GM19328 (cell line): ENCODE measurements at regions not wholly inside any gene's neighbourhood (a gene's known extent, or its start where the extent isn't known, plus 50 kb on each side); places are given as distances from the start of the nearest gene placed in this dataset.

Source experiments
- ATAC-seq: cut with Tn5 transposase; IDR thresholded peaks from one replicate; pipeline ENCODE4 v1.9.1; 2021; ENCODE audit warnings: mild to moderate bottlenecking, moderate library complexity; ENCODE audit not compliant: unreplicated experiment

DNA sequence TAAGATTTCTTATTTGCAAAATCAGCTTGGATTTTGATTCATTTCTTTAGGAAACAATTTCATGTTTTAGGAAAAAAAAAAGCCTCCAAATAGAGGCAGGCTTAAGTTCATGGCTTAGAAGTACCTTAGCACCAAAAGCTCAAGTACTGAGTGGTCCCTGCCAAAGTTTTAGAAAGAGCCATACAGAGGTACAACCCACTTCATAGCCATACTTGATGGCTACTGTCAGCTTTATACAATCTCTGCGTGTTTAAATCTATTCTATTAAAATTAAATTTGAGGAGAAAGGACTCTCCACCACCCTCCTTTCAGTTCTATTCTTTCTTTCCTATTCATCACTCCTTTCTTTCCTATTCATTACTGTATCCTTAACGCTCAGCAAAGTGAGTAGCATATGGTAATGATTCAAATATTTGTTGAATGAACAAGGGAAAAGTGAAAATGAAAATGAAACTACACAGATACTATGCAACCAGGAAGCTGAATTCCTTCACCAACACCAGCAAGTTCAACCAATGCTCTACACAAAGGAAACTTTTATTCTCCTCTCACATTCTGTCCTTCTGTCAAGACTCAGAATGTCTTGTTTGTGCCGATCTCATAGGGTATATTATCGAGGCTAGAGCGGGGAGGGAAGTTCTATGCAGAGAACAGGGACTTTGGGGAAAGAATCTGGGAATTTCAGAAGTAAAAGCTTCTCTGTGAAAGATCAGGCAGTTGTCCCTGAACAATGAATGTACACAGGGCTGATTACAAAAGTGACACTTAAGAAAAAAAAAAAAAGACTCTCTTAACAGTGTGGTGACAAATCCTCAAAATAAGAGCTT is 138.6 kb upstream of the SPEF2 start:
- no peak for ATAC-seq

- ATAC-seq = no peak
These were observed 139.8 kb upstream of the SPEF2 start for GRCh38 chr5:35477911-35478310.

DNA sequence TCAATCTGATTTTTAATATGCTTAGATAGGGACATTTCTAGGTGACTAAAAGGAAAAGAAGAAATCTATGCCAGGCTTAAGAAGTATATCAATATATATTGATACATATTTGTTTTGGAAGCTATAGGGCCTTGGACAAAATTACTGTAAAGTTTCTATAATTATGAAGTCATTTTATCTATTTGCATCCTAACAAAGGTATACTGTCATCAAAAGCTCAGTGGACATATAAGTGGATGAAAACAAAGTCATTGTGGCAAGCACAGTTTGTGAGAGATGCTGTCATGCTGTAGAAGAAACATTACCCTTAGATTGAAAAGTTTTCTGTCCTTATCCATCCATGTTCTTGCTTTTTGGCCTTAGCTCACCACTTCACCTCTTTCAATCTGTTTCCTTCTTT is 140.3 kb upstream of the SPEF2 start:
- ATAC-seq = no peak

DNA sequence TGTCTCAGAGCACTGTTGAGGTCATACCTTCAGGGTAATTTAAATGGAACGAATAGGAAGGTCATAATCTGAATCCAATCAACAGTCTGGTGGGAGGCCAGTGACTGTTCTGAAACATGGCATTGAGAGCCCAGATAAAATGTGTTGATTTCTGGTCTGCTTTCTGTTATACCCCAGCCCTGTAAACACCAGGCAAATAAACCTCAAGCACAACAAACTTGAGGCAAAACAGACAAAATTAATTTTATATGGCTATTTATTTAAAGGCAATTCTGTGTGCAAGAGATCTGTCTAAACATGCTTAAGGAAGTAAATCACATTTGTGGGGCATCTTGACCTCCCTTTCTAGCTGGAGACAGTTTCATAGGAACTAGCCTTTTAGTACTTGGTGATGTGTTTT is 140.9 kb upstream of the SPEF2 start:
- no peak for ATAC-seq

- ATAC-seq = no peak
These were observed 141.6 kb upstream of the SPEF2 start for GRCh38 chr5:35476036-35476435.

GRCh38 chr5:35473589-35473988 is 144.1 kb upstream of the SPEF2 start:
- ATAC-seq = no peak

- ATAC-seq = no peak
These were observed 146.8 kb upstream of the SPEF2 start for GRCh38 chr5:35470866-35471265.

GRCh38 chr5:35468811-35469210 is 148.9 kb upstream of the SPEF2 start:
- ATAC-seq = no peak

GRCh38 chr5:35466746-35467145 is 150.9 kb upstream of the SPEF2 start:
- no peak for ATAC-seq

DNA sequence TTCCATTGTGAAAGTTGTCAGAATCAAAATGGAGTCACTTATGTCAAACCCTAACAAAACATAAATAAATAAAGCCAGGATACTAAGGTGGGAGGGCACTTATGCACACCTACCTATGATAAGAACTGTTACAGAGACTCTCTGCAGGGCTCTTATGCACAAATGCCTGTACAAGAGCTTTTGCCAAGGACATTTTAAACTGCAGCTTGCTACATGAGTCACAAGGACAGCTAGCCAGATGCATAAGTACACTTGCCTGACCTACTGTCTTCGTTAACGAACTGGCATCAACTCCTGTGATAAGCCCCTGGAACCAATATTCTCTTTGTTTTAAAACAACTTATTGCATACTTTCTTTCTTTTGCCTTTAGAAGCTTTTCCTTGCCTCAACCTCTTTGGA is 152.9 kb upstream of the SPEF2 start:
- no peak for ATAC-seq

DNA sequence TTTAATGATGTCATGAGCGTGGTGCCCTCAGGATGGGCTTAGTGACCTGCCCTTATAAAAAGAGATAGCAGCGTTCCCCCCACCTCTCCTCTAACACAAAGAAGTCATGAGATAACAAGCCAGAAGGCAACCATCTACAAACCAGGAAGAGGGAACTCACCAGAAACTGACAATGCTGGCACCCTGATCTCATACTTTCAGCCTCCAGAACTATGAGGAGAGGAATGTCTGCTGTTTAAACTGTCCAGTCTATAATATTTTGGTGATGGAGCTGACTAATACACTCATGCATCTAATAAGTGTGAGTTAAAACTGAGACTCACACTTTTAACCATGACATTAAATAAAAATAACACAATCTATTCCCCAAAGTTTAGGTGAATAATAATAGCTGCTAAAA is 156.1 kb upstream of the SPEF2 start:
- no peak for ATAC-seq

GRCh38 chr5:35458824-35459207 is 158.8 kb upstream of the SPEF2 start:
- ATAC-seq = no peak

GRCh38 chr5:35457912-35458823 is 159.5 kb upstream of the SPEF2 start:
- no peak for ATAC-seq

DNA sequence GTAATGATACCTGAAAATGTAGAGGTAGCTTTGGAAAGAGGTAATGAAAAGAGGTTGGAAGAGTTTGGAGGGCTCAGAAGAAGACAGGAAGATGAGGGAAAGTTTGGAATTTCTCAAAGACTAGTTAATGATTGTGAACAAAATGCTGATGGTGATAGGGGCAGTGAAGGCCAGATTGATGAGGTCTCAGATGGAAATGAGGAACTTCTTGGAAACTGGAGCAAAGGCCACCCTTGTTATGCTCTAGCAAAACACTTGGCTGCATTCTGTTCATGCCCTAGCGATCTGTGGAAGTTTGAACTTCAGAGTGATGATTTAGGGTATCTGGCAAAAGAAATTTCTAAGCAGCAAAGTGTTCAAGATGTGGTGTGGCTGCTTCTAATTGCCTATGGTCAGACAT is 161.2 kb upstream of the SPEF2 start:
- no peak for ATAC-seq

GRCh38 chr5:35454011-35454525 is 163.6 kb upstream of the SPEF2 start:
- ATAC-seq = no peak

DNA sequence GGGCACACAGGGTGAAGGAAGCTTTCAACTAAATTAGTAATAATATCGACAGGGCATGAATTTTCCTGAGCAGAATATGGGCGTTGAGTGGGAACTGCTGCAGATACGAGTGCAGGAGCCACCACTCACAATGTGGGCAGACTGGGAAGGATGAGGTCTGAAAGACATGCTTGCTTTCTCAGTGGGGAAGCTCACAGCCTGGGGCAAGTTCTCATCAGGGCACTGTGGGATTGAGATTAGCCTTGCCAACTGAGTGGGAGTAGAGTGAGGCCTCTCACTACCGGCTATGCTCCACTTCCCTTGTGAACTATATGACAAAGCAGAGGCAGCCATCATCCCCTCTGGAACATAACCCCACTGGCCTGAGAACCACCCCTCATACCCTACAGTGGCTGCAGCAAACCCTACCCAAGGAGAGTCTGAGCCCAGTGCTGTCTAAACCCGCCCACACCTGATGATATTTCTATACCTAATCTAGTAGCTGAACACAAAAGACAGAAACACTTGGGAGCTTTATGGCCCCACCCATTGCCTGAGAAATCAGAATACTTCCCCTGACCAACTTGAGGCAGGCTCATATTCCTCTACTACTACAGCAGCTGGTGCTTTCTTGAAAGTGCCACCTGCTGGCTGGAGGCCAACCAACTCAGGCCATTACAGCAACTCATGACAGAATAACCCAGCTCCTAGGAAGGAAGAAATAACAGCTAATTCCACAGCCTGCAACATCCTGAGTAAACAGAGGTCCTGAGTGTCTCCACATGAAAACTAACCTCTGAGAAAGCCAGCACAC is 173.7 kb upstream of the SPEF2 start:
- no peak for ATAC-seq

DNA sequence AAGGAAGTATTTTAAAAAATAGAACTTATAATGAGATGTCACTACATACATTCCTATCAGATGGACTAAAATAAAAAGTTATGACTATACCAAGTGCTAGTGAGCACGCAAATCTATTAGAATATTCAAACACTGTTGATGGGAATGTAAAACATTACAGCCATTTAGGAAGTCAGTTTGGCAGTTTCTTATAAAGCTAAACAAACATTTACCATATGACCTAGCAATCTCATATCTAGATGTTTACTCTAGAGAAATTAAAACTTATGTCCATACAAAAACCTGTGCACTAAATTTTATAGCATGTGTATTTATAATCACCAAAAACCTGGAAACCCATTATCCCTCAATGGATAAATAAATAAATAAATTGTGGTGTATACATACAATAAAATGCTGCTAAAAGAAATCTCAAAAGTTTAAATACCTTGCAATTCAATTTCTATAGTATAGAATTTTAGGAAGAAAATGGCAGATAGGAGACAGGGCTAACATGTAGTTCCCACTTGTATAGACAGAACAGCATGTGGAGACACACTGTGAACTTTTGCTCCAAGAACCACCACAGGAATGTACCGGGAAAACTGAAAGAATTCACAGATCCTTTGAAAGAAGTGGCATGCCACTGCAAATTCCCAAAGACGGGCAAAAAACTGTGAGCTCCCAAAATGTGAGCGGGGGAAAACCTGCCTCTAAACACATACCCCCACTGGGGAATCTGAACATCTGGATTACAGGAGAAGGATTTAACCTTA is 174.6 kb upstream of the SPEF2 start:
- no peak for ATAC-seq

DNA sequence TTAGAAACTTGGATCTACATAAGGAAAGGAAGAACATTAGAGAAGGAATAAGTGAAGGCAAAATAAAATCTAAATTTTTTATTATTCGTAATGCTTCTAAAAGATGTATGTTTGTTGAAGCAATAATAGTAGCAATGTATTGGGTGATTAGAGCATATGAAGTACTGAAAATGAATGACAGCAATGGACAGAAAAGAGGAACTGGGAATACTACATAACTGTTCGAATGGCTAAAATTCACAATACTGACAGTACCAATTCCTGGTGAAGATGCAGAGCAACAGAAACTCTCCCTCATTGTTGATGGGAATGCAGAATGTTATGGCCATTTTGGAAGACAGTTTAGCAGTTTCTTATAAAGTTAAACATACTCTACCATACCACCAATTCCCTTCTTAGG is 177.3 kb upstream of the SPEF2 start:
- no peak for ATAC-seq

- ATAC-seq = no peak
These were observed 178.9 kb upstream of the SPEF2 start for GRCh38 chr5:35438786-35439185.

- no peak for ATAC-seq
These were observed 179.4 kb upstream of the SPEF2 start for GRCh38 chr5:35438288-35438687.
